ENCODE measurements at regions not wholly inside any gene's neighbourhood (a gene's known extent, or its start where the extent isn't known, plus 50 kb on each side); places are given as distances from the start of the nearest gene placed in this dataset.
A peak's percentile ranks its signal among the peaks of the same experiment; 100 is the strongest.

DNA sequence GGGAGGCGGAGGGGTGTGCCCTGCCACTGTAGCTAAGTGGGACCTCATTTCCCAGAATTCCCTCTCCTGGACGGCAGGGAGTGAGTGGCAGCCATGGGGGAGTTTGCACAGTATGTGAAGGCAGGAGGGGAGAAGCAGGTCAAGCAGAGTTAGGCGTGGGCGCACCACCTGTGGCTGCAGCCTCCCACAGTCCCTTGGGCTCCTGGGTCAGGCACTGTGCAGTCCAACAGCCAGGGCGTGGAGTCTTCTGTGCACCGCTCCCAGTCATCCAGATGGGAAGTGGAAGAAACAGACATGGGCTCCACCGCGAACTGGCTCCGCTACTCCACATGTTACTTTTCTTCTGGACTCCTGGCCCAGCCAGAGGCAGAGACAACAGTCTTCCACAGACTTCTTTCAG is 85.4 kb upstream of the TIAM1 start:
- H4K20me1 ChIP-seq (ENCODE audit: low read depth) = no peaks in the 10 kb centered on the region
- H3K36me3 ChIP-seq = no peaks in the 10 kb centered on the region
- H2AFZ ChIP-seq (replicated peaks) = no peak overlapping the region
- DNase-seq (ENCODE audit: low spot score) = no peak
- H3K9ac ChIP-seq = no peak overlapping the region
- Mint-ChIP-seq H3K4me3 (no peak overlapping the region), H3K4me1 (peaks cover 15% of the 10 kb centered on the region), H3K27ac (no peak overlapping the region), H3K9me3 (no peaks in the 10 kb centered on the region), H3K36me3 (peaks cover 20% of the 10 kb centered on the region), H3K27me3 (ENCODE audit: insufficient read depth, low read depth) (no peaks in the 10 kb centered on the region)
- H3K27me3 ChIP-seq = no peaks in the 10 kb centered on the region
- H3K27ac ChIP-seq = no peak overlapping the region
- H3K9me3 ChIP-seq (ENCODE audit: low read depth) = no peaks in the 10 kb centered on the region
- peaks cover 16% of the 10 kb centered on the region for H3K79me2 ChIP-seq (ENCODE audit: low read depth)
- H3F3A ChIP-seq (ENCODE audit: low read depth) = peaks cover 8% of the 10 kb centered on the region
- no peak overlapping the region for H3K4me2 ChIP-seq
- no peak overlapping the region for H3K4me3 ChIP-seq
- peaks cover 15% of the 10 kb centered on the region for H3K4me1 ChIP-seq
- TF ChIP-seq EZH2 (IDR thresholded peaks at IDR 0.05) (no peak), EZH2phosphoT487 (IDR thresholded peaks at IDR 0.05) (no peak)
- TF ChIP-seq, protein P1, sequence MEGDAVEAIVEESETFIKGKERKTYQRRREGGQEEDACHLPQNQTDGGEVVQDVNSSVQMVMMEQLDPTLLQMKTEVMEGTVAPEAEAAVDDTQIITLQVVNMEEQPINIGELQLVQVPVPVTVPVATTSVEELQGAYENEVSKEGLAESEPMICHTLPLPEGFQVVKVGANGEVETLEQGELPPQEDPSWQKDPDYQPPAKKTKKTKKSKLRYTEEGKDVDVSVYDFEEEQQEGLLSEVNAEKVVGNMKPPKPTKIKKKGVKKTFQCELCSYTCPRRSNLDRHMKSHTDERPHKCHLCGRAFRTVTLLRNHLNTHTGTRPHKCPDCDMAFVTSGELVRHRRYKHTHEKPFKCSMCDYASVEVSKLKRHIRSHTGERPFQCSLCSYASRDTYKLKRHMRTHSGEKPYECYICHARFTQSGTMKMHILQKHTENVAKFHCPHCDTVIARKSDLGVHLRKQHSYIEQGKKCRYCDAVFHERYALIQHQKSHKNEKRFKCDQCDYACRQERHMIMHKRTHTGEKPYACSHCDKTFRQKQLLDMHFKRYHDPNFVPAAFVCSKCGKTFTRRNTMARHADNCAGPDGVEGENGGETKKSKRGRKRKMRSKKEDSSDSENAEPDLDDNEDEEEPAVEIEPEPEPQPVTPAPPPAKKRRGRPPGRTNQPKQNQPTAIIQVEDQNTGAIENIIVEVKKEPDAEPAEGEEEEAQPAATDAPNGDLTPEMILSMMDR (IDR thresholded peaks at IDR 0.05) = no peak

DNA sequence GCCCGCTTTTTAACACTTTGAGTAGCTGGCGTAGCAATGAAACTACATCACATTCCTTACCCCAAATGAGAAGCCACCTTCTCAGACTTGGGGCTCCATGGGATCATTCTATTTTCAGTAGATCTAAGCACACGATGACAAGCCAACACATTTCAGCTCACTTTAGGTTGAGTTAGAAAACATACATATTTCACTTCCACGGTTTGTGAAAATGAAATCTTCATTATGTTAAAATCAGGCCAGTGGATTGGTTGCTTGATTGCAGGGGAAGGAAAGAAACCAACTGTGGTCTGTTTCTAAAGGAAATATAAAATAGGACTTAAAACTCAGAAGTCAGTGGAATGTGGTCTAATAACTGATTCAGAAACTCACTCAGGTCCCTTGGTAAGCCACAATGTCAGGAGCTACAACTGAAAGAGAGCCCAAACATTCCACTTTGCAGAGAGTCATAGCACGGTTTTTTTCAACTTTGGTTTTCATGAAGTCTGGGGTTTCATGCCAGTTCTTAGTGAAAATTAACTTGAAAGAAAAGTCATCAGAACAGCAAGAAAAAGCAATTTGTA is 82.3 kb upstream of the TIAM1 start:
- TF ChIP-seq EZH2phosphoT487 (IDR thresholded peaks at IDR 0.05) = no peak
- TF ChIP-seq, protein P1 (IDR thresholded peaks at IDR 0.05) = no peak
- no peak for TF ChIP-seq EZH2 (IDR thresholded peaks at IDR 0.05)
- no peak overlapping the region for H2AFZ ChIP-seq (replicated peaks)

DNA sequence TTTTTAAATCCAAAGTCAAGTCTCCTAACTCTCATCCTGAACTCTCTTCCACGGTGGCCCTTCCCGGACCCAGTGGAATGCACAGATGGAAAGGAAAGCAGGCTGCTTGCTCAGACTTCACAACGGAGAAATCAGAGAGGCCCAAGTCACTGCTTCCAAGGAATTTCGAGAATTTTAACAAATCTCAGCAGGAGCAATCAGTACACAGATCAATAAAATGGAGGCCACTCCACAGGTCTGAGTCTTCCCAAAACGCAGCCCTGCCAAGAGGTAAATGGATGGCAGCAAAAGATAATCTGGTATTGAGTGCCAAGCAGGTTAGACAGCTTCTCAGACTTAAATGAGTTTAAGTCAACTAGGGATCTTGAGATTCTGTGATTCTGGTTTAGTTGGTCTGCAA is 81.1 kb upstream of the TIAM1 start:
- H3K9me3 Mint-ChIP-seq = no peaks in the 10 kb centered on the region
- Histone ChIP-seq H3K9ac (no peak overlapping the region), H3K27ac (peak overlapping the region; percentile 60), H4K20me1 (ENCODE audit: low read depth) (peaks cover 1% of the 10 kb centered on the region), H3K79me2 (ENCODE audit: low read depth) (peaks cover 18% of the 10 kb centered on the region), H3K27me3 (no peaks in the 10 kb centered on the region), H2AFZ (replicated peaks) (no peak overlapping the region), H3F3A (ENCODE audit: low read depth) (peaks cover 8% of the 10 kb centered on the region), H3K36me3 (no peaks in the 10 kb centered on the region), H3K4me3 (no peak overlapping the region), H3K4me1 (peaks cover 22% of the 10 kb centered on the region), H3K9me3 (ENCODE audit: low read depth) (no peaks in the 10 kb centered on the region), H3K4me2 (peak overlapping the region; percentile 27)
- no peak overlapping the region for H3K27ac Mint-ChIP-seq
- no peaks in the 10 kb centered on the region for H3K27me3 Mint-ChIP-seq (ENCODE audit: insufficient read depth, low read depth)
- DNase-seq (ENCODE audit: low spot score) = peak; percentile 63
- no peak overlapping the region for H3K4me3 Mint-ChIP-seq
- TF ChIP-seq EZH2phosphoT487 (IDR thresholded peaks at IDR 0.05) = no peak
- no peak for TF ChIP-seq EZH2 (IDR thresholded peaks at IDR 0.05)
- H3K36me3 Mint-ChIP-seq = peaks cover 21% of the 10 kb centered on the region
- H3K4me1 Mint-ChIP-seq = peaks cover 23% of the 10 kb centered on the region

More for the DNA sequence above, 82.3 kb upstream of the TIAM1 start:
- Mint-ChIP-seq H3K9me3 (no peaks in the 10 kb centered on the region), H3K27ac (peak overlapping the region; percentile 33), H3K36me3 (peaks cover 22% of the 10 kb centered on the region), H3K4me3 (no peak overlapping the region), H3K4me1 (peaks cover 23% of the 10 kb centered on the region), H3K27me3 (ENCODE audit: insufficient read depth, low read depth) (no peaks in the 10 kb centered on the region)
- Histone ChIP-seq H3K36me3 (no peaks in the 10 kb centered on the region), H3K79me2 (ENCODE audit: low read depth) (peaks cover 18% of the 10 kb centered on the region), H3F3A (ENCODE audit: low read depth) (peaks cover 8% of the 10 kb centered on the region), H3K27me3 (no peaks in the 10 kb centered on the region), H3K4me3 (no peak overlapping the region), H3K9me3 (ENCODE audit: low read depth) (no peaks in the 10 kb centered on the region), H3K9ac (no peak overlapping the region), H4K20me1 (ENCODE audit: low read depth) (no peaks in the 10 kb centered on the region), H3K27ac (no peak overlapping the region), H3K4me2 (no peak overlapping the region), H3K4me1 (peaks cover 22% of the 10 kb centered on the region)
- no peak for DNase-seq (ENCODE audit: low spot score)

DNA sequence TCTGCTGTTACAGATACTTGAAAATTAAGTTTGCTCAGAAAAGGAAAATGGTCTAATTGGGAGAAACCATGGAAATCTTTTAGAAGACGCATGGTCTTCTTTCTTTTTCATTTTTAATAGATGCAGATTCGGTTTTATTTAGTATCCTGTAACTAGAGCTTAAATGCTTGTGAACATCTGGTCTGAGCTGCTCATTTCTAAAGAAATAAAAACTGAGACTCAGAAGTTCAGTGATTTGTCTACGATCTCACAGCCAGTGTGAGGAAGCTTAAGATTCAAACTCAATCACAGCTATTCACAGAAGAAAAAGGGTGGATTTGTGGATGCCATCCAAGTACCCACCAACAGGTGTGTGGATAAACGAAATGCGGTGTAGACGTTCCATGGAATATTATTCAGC is 80.0 kb upstream of the TIAM1 start:
- Mint-ChIP-seq H3K9me3 (no peaks in the 10 kb centered on the region), H3K27ac (no peak overlapping the region), H3K36me3 (peaks cover 17% of the 10 kb centered on the region), H3K27me3 (ENCODE audit: insufficient read depth, low read depth) (no peaks in the 10 kb centered on the region), H3K4me3 (no peak overlapping the region), H3K4me1 (peaks cover 24% of the 10 kb centered on the region)
- H3K9ac ChIP-seq = no peak overlapping the region
- no peak overlapping the region for H3K4me3 ChIP-seq
- H3K79me2 ChIP-seq (ENCODE audit: low read depth) = peaks cover 18% of the 10 kb centered on the region
- peaks cover 8% of the 10 kb centered on the region for H3F3A ChIP-seq (ENCODE audit: low read depth)
- H3K27me3 ChIP-seq = no peaks in the 10 kb centered on the region
- H3K4me1 ChIP-seq = peaks cover 22% of the 10 kb centered on the region
- TF ChIP-seq EZH2phosphoT487 (IDR thresholded peaks at IDR 0.05) (no peak), EZH2 (IDR thresholded peaks at IDR 0.05) (no peak)
- TF ChIP-seq, protein P1 (IDR thresholded peaks at IDR 0.05) = no peak
- no peaks in the 10 kb centered on the region for H3K36me3 ChIP-seq
- no peak overlapping the region for H2AFZ ChIP-seq (replicated peaks)
- no peak overlapping the region for H3K4me2 ChIP-seq
- DNase-seq (ENCODE audit: low spot score) = no peak
- peaks cover 6% of the 10 kb centered on the region for H4K20me1 ChIP-seq (ENCODE audit: low read depth)
- no peak overlapping the region for H3K27ac ChIP-seq
- H3K9me3 ChIP-seq (ENCODE audit: low read depth) = no peaks in the 10 kb centered on the region
